ENCODE measurements at regions not wholly inside any gene's neighbourhood (a gene's known extent, or its start where the extent isn't known, plus 50 kb on each side); places are given as distances from the start of the nearest gene placed in this dataset.

GRCh38 chr14:26286081-26286912, 311.5 kb downstream of the NOVA1 start:
- no peak for TF ChIP-seq POLR2A (IDR thresholded peaks at IDR 0.05)
- no peak for TF ChIP-seq CTCF (IDR thresholded peaks at IDR 0.05)
